ENCODE measurements at regions not wholly inside any gene's neighbourhood (a gene's known extent, or its start where the extent isn't known, plus 50 kb on each side); places are given as distances from the start of the nearest gene placed in this dataset.

- TF ChIP-seq CTCF (IDR thresholded peaks at IDR 0.05) (no peak), POLR2A (IDR thresholded peaks at IDR 0.05) (no peak), POLR2AphosphoS5 (IDR thresholded peaks at IDR 0.05) (no peak), EP300 (IDR thresholded peaks at IDR 0.05) (no peak)
Observed at GRCh38 chr1:9443913-9444445, 95.3 kb upstream of the SLC25A33 start.

Measured in suprapubic skin (tissue), 4 donors.